Thoracic aorta (tissue), 2 donors: ENCODE measurements at regions not wholly inside any gene's neighbourhood (a gene's known extent, or its start where the extent isn't known, plus 50 kb on each side); places are given as distances from the start of the nearest gene placed in this dataset.

Source experiments
- ATAC-seq: fragments of 150-250 bp; one replicate; pipeline ENCODE4 v1.8.0; 2017; ENCODE audit warnings: low read depth; ENCODE audit not compliant: insufficient number of reproducible peaks, low FRiP score
- DNase-seq: peaks from one replicate; pipeline ENCODE4 v3.0.0-alpha.2; 2020; ENCODE audit warnings: low spot score
- H3K27ac ChIP-seq, 2 donors: fragments of 200-600 bp; sonication (generic); 1 replicate in 1 of 2; 2 replicates in 1 of 2; pipeline ENCODE4 v1.5.1; 2016; ENCODE audit warnings: mild to moderate bottlenecking in 2 of 2, moderate library complexity in 2 of 2
- H3K27me3 ChIP-seq: fragments of 200-600 bp; sonication (generic); replicated peaks from 2 replicates; pipeline ENCODE4 v1.6.0; 2016; ENCODE audit warnings: mild to moderate bottlenecking; ENCODE audit not compliant: insufficient read depth
- H3K36me3 ChIP-seq: fragments of 200-600 bp; sonication (generic); one replicate; pipeline ENCODE4 v1.5.1; 2016
- H3K4me1 ChIP-seq, 2 donors: fragments of 200-600 bp; sonication (generic); 1 replicate in 1 of 2; 2 replicates in 1 of 2; pipeline versions ENCODE4 v1.5.1 to v1.6.0; 2016; ENCODE audit warnings: low read depth in 2 of 2, mild to moderate bottlenecking in 1 of 2; ENCODE audit not compliant: control insufficient read depth in 1 of 2
- H3K4me3 ChIP-seq: fragments of 200-600 bp; sonication (generic); 2 replicates; pipeline ENCODE4 v1.5.1; 2016; ENCODE audit warnings: mild to moderate bottlenecking
- H3K9me3 ChIP-seq: fragments of 200-600 bp; sonication (generic); 2 replicates; pipeline ENCODE4 v1.5.1; 2016
- TF ChIP-seq, protein P1 (sequence below): fragments of 200-600 bp; sonication (generic); IDR thresholded peaks from one replicate; pipeline ENCODE4 v1.5.1; 2019; ENCODE audit warnings: antibody characterized with exemption

DNA sequence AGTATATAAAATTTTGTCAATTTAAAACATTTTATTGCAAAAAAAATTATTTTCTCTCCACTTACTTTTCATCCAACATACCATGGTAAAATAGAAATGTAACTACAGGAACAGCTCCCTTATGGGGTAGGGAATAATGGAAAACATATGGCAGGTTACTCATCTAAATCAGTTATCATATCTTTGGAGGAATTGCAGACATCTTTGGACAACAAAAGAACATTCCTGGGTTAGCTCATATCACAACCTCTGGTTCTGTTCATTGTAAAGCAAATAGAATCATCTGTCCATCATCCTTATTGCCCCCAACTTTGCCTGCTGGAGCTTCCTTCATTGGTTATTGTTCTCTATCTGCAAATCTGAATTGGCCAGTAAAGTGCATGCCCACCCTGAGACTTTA is 387.5 kb upstream of the GRID2 start:
- no peak for ATAC-seq
- H3K9me3 ChIP-seq = no peaks in the 10 kb centered on the region
- H3K4me3 ChIP-seq = no peak overlapping the region
- H3K27me3 ChIP-seq = no peaks in the 10 kb centered on the region
- H3K27ac ChIP-seq = no peak overlapping the region
- TF ChIP-seq, protein P1, sequence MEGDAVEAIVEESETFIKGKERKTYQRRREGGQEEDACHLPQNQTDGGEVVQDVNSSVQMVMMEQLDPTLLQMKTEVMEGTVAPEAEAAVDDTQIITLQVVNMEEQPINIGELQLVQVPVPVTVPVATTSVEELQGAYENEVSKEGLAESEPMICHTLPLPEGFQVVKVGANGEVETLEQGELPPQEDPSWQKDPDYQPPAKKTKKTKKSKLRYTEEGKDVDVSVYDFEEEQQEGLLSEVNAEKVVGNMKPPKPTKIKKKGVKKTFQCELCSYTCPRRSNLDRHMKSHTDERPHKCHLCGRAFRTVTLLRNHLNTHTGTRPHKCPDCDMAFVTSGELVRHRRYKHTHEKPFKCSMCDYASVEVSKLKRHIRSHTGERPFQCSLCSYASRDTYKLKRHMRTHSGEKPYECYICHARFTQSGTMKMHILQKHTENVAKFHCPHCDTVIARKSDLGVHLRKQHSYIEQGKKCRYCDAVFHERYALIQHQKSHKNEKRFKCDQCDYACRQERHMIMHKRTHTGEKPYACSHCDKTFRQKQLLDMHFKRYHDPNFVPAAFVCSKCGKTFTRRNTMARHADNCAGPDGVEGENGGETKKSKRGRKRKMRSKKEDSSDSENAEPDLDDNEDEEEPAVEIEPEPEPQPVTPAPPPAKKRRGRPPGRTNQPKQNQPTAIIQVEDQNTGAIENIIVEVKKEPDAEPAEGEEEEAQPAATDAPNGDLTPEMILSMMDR = no peak
- no peaks in the 10 kb centered on the region for H3K4me1 ChIP-seq
- H3K36me3 ChIP-seq = no peaks in the 10 kb centered on the region
- DNase-seq = no peak

DNA sequence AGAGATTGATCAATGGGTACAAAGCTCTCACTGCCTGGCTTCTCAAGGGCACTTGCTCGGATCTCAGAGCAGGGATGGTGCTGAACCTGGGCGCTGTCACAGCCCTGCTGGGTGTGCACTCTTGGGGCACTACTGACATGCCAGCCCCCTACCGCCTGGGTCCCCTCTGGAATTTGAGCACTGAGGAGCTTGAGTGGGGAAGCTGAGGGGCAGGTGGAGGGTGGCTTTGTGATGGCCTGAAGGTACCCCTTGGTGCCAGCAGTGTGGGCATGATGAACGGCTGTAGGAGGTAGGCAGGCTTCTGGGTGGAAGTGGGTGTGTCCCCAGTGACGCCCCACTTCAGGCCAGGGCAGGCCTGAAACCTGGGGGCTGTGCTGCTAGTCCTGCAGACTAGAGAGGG is 379.1 kb upstream of the GRID2 start:
- ATAC-seq (no peak), DNase-seq (no peak)
- TF ChIP-seq, protein P1 = no peak
- Histone ChIP-seq H3K36me3 (no peaks in the 10 kb centered on the region), H3K4me3 (no peak overlapping the region), H3K27ac (no peak overlapping the region), H3K4me1 (no peaks in the 10 kb centered on the region), H3K9me3 (no peaks in the 10 kb centered on the region), H3K27me3 (no peaks in the 10 kb centered on the region)

DNA sequence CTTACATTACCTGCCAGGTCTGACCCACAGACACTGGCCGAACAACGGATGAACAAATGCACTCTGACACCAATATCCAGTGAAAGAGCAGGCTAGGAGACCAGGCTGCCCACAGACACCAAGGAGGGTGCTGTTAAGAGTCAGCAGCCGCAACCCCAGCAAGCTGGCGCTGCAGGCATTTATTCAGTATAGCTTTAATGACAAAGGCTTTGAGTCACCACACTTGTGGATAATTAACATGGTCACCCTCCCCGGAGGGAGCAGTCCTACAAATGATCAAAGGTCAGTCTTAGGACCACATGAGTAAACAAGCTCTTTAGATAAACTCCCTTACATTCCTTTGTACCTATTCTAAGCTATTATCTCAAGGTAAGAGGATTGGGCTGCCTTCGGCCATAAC is 368.5 kb upstream of the GRID2 start:
- Histone ChIP-seq H3K36me3 (no peaks in the 10 kb centered on the region), H3K27ac (no peak overlapping the region), H3K4me1 (no peaks in the 10 kb centered on the region), H3K27me3 (no peaks in the 10 kb centered on the region), H3K9me3 (no peaks in the 10 kb centered on the region), H3K4me3 (no peak overlapping the region)
- no peak for ATAC-seq
- DNase-seq = no peak
- TF ChIP-seq, protein P1 = no peak

DNA sequence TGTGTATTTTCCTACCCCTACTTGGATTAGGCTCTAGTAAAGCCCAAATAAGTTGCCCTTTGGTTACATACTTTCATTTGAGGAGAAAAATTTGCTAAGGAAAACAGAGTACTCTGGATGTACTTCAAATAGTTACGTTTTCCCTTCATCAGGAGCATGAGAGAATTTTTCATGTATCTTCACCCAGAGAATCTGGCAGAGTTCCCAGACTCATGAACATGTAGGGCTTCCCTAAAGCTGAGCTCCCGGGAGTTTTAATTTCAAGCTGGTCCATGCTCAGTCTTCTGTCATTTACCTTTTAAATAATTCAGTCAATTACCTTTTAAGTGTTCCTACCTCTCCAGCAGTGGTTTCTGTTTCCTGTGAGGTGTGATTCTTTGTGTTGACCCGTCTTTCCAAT is 367.5 kb upstream of the GRID2 start:
- DNase-seq (no peak), ATAC-seq (no peak)
- no peaks in the 10 kb centered on the region for H3K4me1 ChIP-seq
- TF ChIP-seq, protein P1 = no peak
- no peak overlapping the region for H3K4me3 ChIP-seq
- no peak overlapping the region for H3K27ac ChIP-seq
- H3K36me3 ChIP-seq = no peaks in the 10 kb centered on the region
- H3K9me3 ChIP-seq = no peaks in the 10 kb centered on the region
- H3K27me3 ChIP-seq = no peaks in the 10 kb centered on the region

DNA sequence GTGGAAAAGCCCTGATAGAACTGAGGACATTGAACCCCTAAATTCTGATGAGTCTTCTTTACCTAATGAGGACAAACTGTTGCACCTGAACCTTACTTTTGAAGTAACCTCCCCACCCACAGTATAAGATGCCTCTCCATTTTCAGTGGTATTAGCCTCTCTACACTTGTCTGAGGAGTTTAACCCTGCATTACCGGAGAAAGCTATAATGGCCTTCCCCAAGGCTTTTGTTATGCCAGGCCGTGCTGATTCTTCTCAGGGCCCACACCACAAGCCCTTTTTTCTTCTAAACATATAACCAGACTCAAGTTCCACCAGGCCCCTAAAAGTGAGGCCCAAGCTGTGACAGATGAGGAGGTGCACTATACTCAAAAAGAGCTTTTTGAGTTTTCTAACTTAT is 345.8 kb upstream of the GRID2 start:
- TF ChIP-seq, protein P1 = no peak

More for the DNA sequence above, 345.8 kb upstream of the GRID2 start:
- Histone ChIP-seq H3K9me3 (no peaks in the 10 kb centered on the region), H3K27ac (no peak overlapping the region), H3K4me3 (no peak overlapping the region), H3K36me3 (no peaks in the 10 kb centered on the region), H3K4me1 (no peaks in the 10 kb centered on the region), H3K27me3 (no peaks in the 10 kb centered on the region)
- DNase-seq = no peak
- ATAC-seq = no peak
